B cell (primary cell): ENCODE measurements at regions not wholly inside any gene's neighbourhood (a gene's known extent, or its start where the extent isn't known, plus 50 kb on each side); places are given as distances from the start of the nearest gene placed in this dataset.

Source experiments
- ATAC-seq: fragments of 200-7000 bp; cut with Tn5 transposase; one replicate; pipeline ENCODE4 v1.10.0; 2021; ENCODE audit warnings: low read depth, mild to moderate bottlenecking, moderate number of reproducible peaks, moderate library complexity
- CTCF ChIA-PET: fragments of 350-600 bp; sonication (Branson Sonifier 250); formaldehyde crosslinking; loops from one replicate; lab custom pipeline; 2021; ENCODE audit warnings: antibody characterized with exemption, inconsistent platforms; lab: Charles Lee
- POLR2A ChIA-PET: fragments of 350-600 bp; sonication (Branson Sonifier 250); formaldehyde crosslinking; loops from one replicate; lab custom pipeline; 2021; ENCODE audit warnings: antibody characterized with exemption; lab: Charles Lee
- DNase-seq: peaks from one replicate; pipeline ENCODE4 v3.0.0; 2013
- H2AFZ ChIP-seq: 2 replicates; pipeline ENCODE4 v1.6.1; 2012; ENCODE audit warnings: mild to moderate bottlenecking, low read depth, low read length; ENCODE audit not compliant: insufficient read depth, poor library complexity, severe bottlenecking
- H3K27ac ChIP-seq, 2 donors: 1 replicate in 1 of 2; 2 replicates in 1 of 2; pipeline ENCODE4 v1.5.1; 2012 to 2013; ENCODE audit warnings: low read length in 2 of 2, mild to moderate bottlenecking in 2 of 2, moderate library complexity in 1 of 2
- H3K27me3 ChIP-seq, 4 experiments: fragments of 200-600 bp in 1 of 4; sonication (generic) in 1 of 4; replicated peaks in 1 of 4; 1 replicate in 2 of 4; 2 replicates in 2 of 4; pipeline versions ENCODE4 v1.6.1 to v1.7.0; 2013 to 2016; ENCODE audit warnings: low read length in 3 of 4, mild to moderate bottlenecking in 2 of 4, mixed read lengths in 1 of 4, moderate library complexity in 1 of 4; ENCODE audit not compliant: insufficient read depth in 4 of 4, control insufficient read depth in 3 of 4; ENCODE audit errors: control extremely low read depth in 1 of 4
- H3K36me3 ChIP-seq, 2 experiments: replicated peaks in 1 of 2; 1 replicate in 1 of 2; 2 replicates in 1 of 2; pipeline versions ENCODE4 v1.6.1 to v1.7.1; 2013; ENCODE audit warnings: low read length in 1 of 2; ENCODE audit not compliant: insufficient read depth in 2 of 2, control insufficient read depth in 1 of 2; ENCODE audit errors: control extremely low read depth in 1 of 2, extremely low read depth in 1 of 2
- H3K4me1 ChIP-seq, 2 donors: fragments of 200-600 bp in 1 of 2; sonication (generic) in 1 of 2; 1 replicate in 1 of 2; 2 replicates in 1 of 2; pipeline versions ENCODE4 v1.5.1 to v1.6.1; 2013 to 2017; ENCODE audit warnings: low read length in 2 of 2; ENCODE audit not compliant: control insufficient read depth in 2 of 2, insufficient read depth in 2 of 2
- H3K4me2 ChIP-seq: replicated peaks from 2 replicates; pipeline ENCODE3; 2012; ENCODE audit warnings: mild to moderate bottlenecking, low read depth, low read length; ENCODE audit not compliant: poor library complexity, severe bottlenecking
- H3K4me3 ChIP-seq, 5 experiments: fragments of 200-600 bp in 1 of 5; sonication (generic) in 1 of 5; 1 replicate in 3 of 5; 2 replicates in 2 of 5; pipeline versions ENCODE4 v1.5.1 to v1.7.0; 2011 to 2016; ENCODE audit warnings: low read length in 4 of 5, mild to moderate bottlenecking in 4 of 5, low read depth in 2 of 5, control low read depth in 1 of 5, moderate library complexity in 1 of 5; ENCODE audit not compliant: insufficient read depth in 1 of 5; ENCODE audit errors: control extremely low read depth in 1 of 5, extremely low read depth in 1 of 5
- H3K79me2 ChIP-seq: fragments of 200-600 bp; sonication (generic); one replicate; pipeline ENCODE4 v1.6.0; 2016; ENCODE audit warnings: low read length; ENCODE audit not compliant: control insufficient read depth, insufficient read depth
- H3K9ac ChIP-seq: fragments of 200-600 bp; sonication (generic); 2 replicates; pipeline ENCODE4 v1.6.1; 2017; ENCODE audit warnings: mild to moderate bottlenecking, low read length, moderate library complexity
- H3K9me3 ChIP-seq, 3 donors: one replicate each; pipeline versions ENCODE4 v1.6.1 to v1.7.1; 2013; ENCODE audit warnings: low read length in 2 of 3; ENCODE audit not compliant: control insufficient read depth in 2 of 3, insufficient read depth in 1 of 3; ENCODE audit errors: control extremely low read depth in 1 of 3
- H4K20me1 ChIP-seq: 2 replicates; pipeline ENCODE4 v1.6.0; 2012; ENCODE audit warnings: mild to moderate bottlenecking, low read length; ENCODE audit not compliant: insufficient read depth, control insufficient read depth, poor library complexity, severe bottlenecking
- H3K27ac Mint-ChIP-seq: one replicate; pipeline ENCODE4 v1.8.0; 2021; ENCODE audit warnings: mixed read lengths
- H3K27me3 Mint-ChIP-seq: one replicate; pipeline ENCODE4 v1.8.0; 2021; ENCODE audit warnings: mixed read lengths
- H3K4me1 Mint-ChIP-seq: one replicate; pipeline ENCODE4 v1.8.0; 2021; ENCODE audit warnings: mixed read lengths
- H3K4me3 Mint-ChIP-seq: one replicate; pipeline ENCODE4 v1.8.0; 2021; ENCODE audit warnings: mixed read lengths
- H3K9me3 Mint-ChIP-seq: one replicate; pipeline ENCODE4 v1.8.0; 2022; ENCODE audit warnings: mixed read lengths; ENCODE audit not compliant: insufficient read depth
- EZH2 ChIP-seq: IDR thresholded peaks from 2 replicates; pipeline ENCODE4 v1.6.1; 2012; ENCODE audit warnings: borderline replicate concordance, low read depth, mild to moderate bottlenecking, moderate library complexity, low read length; ENCODE audit not compliant: insufficient read depth, poor library complexity, severe bottlenecking
- WGBS: methylation state at CpG from one replicate; pipeline ENCODE4 v1.1.5; 2013; ENCODE audit warnings: missing lambda C conversion rate; ENCODE audit not compliant: insufficient coverage; 5-methylcytosine and 5-hydroxymethylcytosine counted together
- intact Hi-C: fragments of 100-400 bp; cut with micrococcal nuclease; formaldehyde crosslinking; loops from one replicate; pipeline ENCODE4 v1.10.0; 2022
- TF ChIP-seq, protein P1 (sequence below): fragments of 200-600 bp; IDR thresholded peaks from one replicate; pipeline ENCODE4 v1.8.0; 2022; ENCODE audit warnings: antibody characterized with exemption, mild to moderate bottlenecking

DNA sequence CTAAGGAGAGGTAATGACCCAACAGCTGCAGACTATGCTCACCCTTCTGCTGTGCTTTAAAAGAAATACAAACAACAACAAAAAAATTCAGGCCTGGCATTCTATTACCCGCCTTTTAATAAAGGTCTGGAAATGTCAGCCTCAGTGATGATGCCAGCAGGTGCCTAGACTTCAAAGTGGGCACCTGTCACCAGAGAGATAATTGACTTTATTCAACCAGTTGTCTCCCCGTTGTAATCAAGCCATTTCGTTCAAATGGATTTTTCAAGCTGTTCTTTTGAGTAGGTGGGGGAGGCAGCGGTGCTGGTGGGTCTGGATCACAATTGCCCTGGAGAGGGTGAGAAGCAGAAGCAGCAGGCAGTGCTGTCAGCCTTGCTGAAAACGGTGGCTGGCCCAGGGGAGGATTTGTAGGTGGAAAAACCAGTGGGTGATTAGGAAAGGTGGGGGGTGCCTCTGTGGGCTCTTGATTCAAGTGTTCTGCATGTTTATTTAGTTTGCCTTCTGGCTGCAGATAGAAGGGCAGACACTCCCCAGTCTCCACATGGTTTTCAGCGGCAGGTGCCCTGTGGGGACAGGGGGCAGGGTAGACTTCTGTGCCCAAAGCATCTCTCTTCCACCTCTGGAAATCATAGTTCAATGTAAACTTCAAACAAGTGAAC is 300.2 kb upstream of the SLCO3A1 start:
- no peak for TF ChIP-seq EZH2
- TF ChIP-seq, protein P1, sequence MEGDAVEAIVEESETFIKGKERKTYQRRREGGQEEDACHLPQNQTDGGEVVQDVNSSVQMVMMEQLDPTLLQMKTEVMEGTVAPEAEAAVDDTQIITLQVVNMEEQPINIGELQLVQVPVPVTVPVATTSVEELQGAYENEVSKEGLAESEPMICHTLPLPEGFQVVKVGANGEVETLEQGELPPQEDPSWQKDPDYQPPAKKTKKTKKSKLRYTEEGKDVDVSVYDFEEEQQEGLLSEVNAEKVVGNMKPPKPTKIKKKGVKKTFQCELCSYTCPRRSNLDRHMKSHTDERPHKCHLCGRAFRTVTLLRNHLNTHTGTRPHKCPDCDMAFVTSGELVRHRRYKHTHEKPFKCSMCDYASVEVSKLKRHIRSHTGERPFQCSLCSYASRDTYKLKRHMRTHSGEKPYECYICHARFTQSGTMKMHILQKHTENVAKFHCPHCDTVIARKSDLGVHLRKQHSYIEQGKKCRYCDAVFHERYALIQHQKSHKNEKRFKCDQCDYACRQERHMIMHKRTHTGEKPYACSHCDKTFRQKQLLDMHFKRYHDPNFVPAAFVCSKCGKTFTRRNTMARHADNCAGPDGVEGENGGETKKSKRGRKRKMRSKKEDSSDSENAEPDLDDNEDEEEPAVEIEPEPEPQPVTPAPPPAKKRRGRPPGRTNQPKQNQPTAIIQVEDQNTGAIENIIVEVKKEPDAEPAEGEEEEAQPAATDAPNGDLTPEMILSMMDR: no peak
- no peaks in the 10 kb centered on the region for H3K79me2 ChIP-seq
- no peaks in the 10 kb centered on the region for H3K4me1 ChIP-seq
- no peak overlapping the region for H3K4me3 Mint-ChIP-seq
- no peak overlapping the region for H3K27ac Mint-ChIP-seq
- no peaks in the 10 kb centered on the region for H3K27me3 ChIP-seq
- 77% methylated on average over 5 of the region's 6 CpGs for WGBS
- ChIA-PET CTCF (no interaction called here), POLR2A (no interaction called here)
- no peak for DNase-seq
- intact Hi-C loops: no loop called here
- H3K9ac ChIP-seq: no peak overlapping the region
- H3K4me2 ChIP-seq: no peak overlapping the region
- H3K9me3 ChIP-seq: no peaks in the 10 kb centered on the region
- H3K4me3 ChIP-seq: no peak overlapping the region
- no peaks in the 10 kb centered on the region for H3K4me1 Mint-ChIP-seq
- ATAC-seq: no peak
- H3K36me3 ChIP-seq: no peaks in the 10 kb centered on the region
- H3K27ac ChIP-seq: no peak overlapping the region
- no peaks in the 10 kb centered on the region for H3K9me3 Mint-ChIP-seq
- no peaks in the 10 kb centered on the region for H4K20me1 ChIP-seq
- no peak overlapping the region for H2AFZ ChIP-seq
- H3K27me3 Mint-ChIP-seq: no peaks in the 10 kb centered on the region

DNA sequence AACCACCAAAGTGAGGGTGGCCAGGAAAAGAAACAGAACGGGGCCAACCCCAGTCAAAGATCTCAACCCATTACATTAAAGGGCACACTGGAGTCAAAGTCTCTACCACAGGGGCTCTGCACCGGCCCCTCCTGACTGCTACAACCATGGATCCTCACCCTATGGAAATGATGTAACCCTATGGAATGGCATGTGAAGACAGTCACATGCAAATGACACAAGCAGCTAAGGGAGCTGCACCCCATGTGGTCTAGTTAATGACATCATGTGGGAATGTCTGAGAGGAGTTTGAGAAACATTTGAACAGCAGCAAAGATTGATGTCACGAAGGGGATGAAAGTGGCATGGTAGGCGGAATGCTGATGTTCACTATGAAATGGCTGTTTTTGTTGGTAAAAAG is 298.2 kb upstream of the SLCO3A1 start:
- TF ChIP-seq, protein P1: no peak
- no peak for TF ChIP-seq EZH2
- Histone ChIP-seq H4K20me1 (no peaks in the 10 kb centered on the region), H3K4me3 (no peak overlapping the region), H3K27me3 (no peaks in the 10 kb centered on the region), H3K27ac (no peak overlapping the region), H3K9ac (no peak overlapping the region), H3K36me3 (no peaks in the 10 kb centered on the region), H3K4me2 (no peak overlapping the region), H3K9me3 (no peaks in the 10 kb centered on the region), H3K79me2 (no peaks in the 10 kb centered on the region), H3K4me1 (no peaks in the 10 kb centered on the region), H2AFZ (no peak overlapping the region)
- H3K27ac Mint-ChIP-seq: no peak overlapping the region
- H3K4me3 Mint-ChIP-seq: no peak overlapping the region
- ATAC-seq (no peak), DNase-seq (no peak)
- H3K9me3 Mint-ChIP-seq: no peaks in the 10 kb centered on the region
- H3K27me3 Mint-ChIP-seq: no peaks in the 10 kb centered on the region
- intact Hi-C loops: no loop called here
- no peaks in the 10 kb centered on the region for H3K4me1 Mint-ChIP-seq
- ChIA-PET POLR2A (no interaction called here), CTCF (no interaction called here)
- WGBS: 89% methylated on average over 2 of the region's 4 CpGs
